BLaER1 (cell line): ENCODE measurements at regions not wholly inside any gene's neighbourhood (a gene's known extent, or its start where the extent isn't known, plus 50 kb on each side); places are given as distances from the start of the nearest gene placed in this dataset.

Source experiments
- H3K27ac ChIP-seq: shearing (Covaris generic); formaldehyde crosslinking; 2 replicates; pipeline ENCODE4 v1.8.1; 2022
- H3K27me3 ChIP-seq: shearing (Covaris generic); formaldehyde crosslinking; 2 replicates; pipeline ENCODE4 v1.8.1; 2022
- H3K36me3 ChIP-seq: shearing (Covaris generic); formaldehyde crosslinking; 2 replicates; pipeline ENCODE4 v1.8.1; 2022
- H3K4me1 ChIP-seq: shearing (Covaris generic); formaldehyde crosslinking; 2 replicates; pipeline ENCODE4 v1.8.1; 2022
- H3K4me2 ChIP-seq: shearing (Covaris generic); formaldehyde crosslinking; 2 replicates; pipeline ENCODE4 v1.8.1; 2022
- H3K4me3 ChIP-seq: shearing (Covaris generic); formaldehyde crosslinking; 2 replicates; pipeline ENCODE4 v1.8.1; 2022
- H3K9ac ChIP-seq: shearing (Covaris generic); formaldehyde crosslinking; 2 replicates; pipeline ENCODE4 v1.8.1; 2022
- H3K9me3 ChIP-seq: shearing (Covaris generic); formaldehyde crosslinking; 2 replicates; pipeline ENCODE4 v1.8.1; 2022
- H4K20me1 ChIP-seq: shearing (Covaris generic); formaldehyde crosslinking; 2 replicates; pipeline ENCODE4 v1.8.1; 2022
- Cebpa-rat ChIP-seq: shearing (Covaris generic); IDR thresholded peaks from 2 replicates; pipeline ENCODE4 v1.8.1; 2022

DNA sequence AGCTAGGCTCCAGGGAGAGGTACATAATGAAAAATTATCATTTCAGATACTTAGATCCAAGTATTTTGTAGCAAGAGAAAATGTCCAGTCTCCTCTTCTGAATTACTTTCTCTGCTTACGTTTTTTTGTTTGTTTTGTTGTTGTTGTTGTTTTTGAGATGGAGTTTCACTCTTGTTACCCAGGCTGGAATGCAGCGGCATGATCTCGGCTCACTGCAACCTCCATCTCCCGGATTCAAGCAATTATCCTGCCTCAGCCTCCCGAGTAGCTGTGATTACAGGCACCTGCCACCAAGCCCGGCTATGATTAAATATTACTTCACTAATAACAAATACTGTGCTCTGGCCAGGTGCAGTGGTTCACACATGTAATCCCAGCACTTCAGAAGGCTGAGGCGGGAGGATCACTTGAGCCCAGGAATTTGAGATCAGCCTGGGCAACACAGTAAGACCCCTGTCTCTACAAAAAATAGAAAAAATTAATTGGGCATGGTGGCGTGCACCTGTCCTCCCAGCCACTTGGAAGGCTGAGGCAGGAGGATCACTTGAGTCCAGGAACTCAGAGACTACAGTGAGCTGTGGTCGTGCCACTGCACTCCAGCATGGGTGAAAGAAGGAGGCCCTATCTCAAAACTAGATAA lies 155.0 kb upstream of the JARID2 start:
- no peaks in the 10 kb centered on the region for H4K20me1 ChIP-seq
- H3K9ac ChIP-seq = no peak overlapping the region
- H3K4me2 ChIP-seq = no peak overlapping the region
- no peaks in the 10 kb centered on the region for H3K27me3 ChIP-seq
- no peaks in the 10 kb centered on the region for H3K36me3 ChIP-seq
- H3K27ac ChIP-seq = no peak overlapping the region
- H3K9me3 ChIP-seq = no peaks in the 10 kb centered on the region
- H3K4me1 ChIP-seq = peaks cover 12% of the 10 kb centered on the region
- no peak for TF ChIP-seq Cebpa-rat
- no peak overlapping the region for H3K4me3 ChIP-seq

DNA sequence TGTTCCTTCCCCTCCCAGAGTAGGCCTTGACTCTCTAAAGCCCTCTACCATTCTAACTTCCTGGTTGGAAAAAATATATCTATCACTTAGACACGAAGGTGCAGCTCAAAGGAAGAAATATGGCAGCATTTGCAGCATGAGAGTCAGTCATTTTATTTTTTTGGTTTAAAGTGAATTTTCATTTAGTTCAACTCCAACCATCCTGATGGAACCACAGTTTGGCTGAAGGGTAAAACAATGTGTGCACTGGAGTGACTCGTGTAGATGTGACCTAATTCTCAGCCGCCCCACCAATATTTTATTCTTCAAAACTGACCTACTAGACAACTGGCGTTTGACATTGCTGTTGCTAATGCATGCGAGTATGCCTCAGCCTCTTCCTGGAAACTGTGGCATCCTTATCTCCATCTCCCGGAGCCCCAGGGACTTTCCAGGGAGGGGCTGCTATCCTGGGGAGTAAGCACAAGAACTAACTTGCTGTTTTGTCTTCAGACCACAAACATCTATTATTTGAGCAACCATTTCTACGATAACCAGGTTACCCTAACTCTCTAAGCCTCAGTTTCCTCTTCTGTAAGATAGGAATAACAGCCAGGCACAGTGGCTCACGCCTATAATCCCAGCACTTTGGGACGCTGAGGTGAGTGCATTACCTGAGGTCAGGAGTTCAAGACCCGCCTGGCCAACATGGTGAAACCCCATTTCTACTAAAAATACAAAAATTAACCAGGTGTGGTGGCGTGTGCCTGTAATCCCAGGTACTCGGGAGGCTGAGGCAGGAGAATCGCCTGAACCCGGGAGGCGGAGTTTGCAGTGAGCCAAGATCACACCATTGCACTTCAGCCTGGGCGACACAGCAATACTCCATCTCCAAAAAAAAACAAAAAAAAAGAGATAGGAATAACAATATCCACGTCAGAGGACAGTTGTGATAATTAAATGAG lies 148.7 kb upstream of the JARID2 start:
- no peak for TF ChIP-seq Cebpa-rat
- no peaks in the 10 kb centered on the region for H3K27me3 ChIP-seq
- H4K20me1 ChIP-seq = no peaks in the 10 kb centered on the region

DNA sequence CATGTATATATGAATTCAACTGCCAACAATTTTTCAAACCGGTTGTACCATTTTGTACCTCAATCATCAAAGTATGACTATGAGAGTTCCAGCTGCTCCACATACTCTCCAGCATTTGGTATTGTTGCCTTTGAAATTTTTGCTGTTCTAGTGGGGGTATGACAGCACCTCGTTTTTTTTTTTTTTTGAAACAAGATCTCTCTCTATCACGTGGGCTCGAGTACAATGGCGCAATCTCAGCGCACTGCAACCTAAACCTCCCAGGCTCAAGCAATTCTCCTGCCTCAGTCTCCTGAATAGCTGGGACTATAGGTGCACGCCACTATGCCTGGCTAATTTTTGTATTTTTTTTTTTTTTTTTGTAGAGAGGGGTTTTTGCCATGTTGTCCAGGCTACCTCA lies 144.7 kb upstream of the JARID2 start:
- H4K20me1 ChIP-seq = no peaks in the 10 kb centered on the region
- H3K36me3 ChIP-seq = no peaks in the 10 kb centered on the region
- no peak overlapping the region for H3K4me2 ChIP-seq
- H3K4me1 ChIP-seq = no peaks in the 10 kb centered on the region
- H3K27ac ChIP-seq = no peak overlapping the region
- no peak overlapping the region for H3K9ac ChIP-seq
- no peak overlapping the region for H3K4me3 ChIP-seq
- TF ChIP-seq Cebpa-rat = no peak
- no peaks in the 10 kb centered on the region for H3K27me3 ChIP-seq
- peaks cover 12% of the 10 kb centered on the region for H3K9me3 ChIP-seq

More for the DNA sequence above, 148.7 kb upstream of the JARID2 start:
- Histone ChIP-seq H3K4me3 (no peak overlapping the region), H3K9ac (no peak overlapping the region), H3K27ac (no peak overlapping the region), H3K4me2 (no peak overlapping the region), H3K9me3 (no peaks in the 10 kb centered on the region), H3K4me1 (no peaks in the 10 kb centered on the region), H3K36me3 (no peaks in the 10 kb centered on the region)

DNA sequence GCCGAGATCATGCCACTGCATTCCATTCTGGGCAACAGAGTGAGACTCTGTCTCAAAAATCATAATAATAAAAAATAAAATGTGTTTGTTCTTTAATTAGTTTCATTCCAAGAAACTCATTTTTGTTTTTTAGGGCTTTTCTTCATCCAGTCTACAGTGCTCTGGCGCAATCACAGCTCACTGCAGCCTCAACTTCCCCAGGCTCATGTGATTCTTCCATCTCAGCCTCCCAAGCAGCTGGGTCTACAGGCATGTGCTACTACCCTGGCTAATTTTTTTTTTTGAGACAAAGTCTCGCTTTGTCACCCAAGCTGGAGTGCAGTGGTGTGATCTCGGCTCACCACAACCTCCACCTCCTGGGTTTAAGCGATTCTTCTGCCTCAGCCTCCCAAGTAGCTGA lies 143.6 kb upstream of the JARID2 start:
- Histone ChIP-seq H4K20me1 (no peaks in the 10 kb centered on the region), H3K4me1 (peaks cover 9% of the 10 kb centered on the region), H3K4me3 (no peak overlapping the region), H3K27me3 (no peaks in the 10 kb centered on the region), H3K9me3 (peaks cover 18% of the 10 kb centered on the region), H3K9ac (no peak overlapping the region), H3K27ac (no peak overlapping the region), H3K4me2 (no peak overlapping the region), H3K36me3 (no peaks in the 10 kb centered on the region)
- TF ChIP-seq Cebpa-rat = no peak

DNA sequence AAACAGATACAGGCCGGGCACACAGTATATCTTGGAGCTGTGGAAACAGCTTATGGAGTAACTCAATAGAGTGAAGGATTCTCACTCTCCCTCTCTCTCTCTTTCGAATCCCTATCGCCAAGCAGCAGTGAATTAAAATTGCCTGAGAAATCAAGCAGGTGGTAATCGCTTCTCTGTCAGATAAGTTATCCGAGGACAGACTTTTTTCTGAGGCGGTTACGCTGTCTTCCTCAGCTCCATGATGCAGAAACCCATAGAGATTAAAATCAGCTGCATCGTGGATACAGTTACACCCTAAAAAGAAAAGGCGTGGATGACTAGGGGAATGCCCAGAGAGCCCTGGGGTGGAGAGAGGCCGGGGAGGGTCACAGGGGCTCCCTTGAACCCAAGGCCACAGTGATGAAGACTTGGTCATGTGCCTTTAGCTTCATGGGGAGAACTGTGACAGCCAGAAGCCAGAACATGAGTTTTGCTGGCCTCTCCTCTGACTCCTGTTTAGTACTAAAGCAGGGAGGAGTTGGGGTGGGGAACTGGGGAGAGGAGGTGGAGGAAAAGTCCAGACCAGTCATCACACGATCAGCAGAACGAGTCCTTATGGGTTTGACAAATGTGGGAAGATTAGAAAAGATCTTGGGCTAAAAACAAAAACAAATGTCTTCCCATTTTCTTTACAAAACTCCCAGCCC lies 138.8 kb upstream of the JARID2 start:
- no peaks in the 10 kb centered on the region for H3K27me3 ChIP-seq
- no peaks in the 10 kb centered on the region for H3K36me3 ChIP-seq
- H3K27ac ChIP-seq = peak overlapping the region; percentile 40; the same call in 1 of the 2 replicates
- peaks cover 24% of the 10 kb centered on the region for H3K4me1 ChIP-seq
- H3K9ac ChIP-seq = no peak overlapping the region
- H3K4me2 ChIP-seq = peak overlapping the region; percentile 52
- H3K4me3 ChIP-seq = no peak overlapping the region
- no peaks in the 10 kb centered on the region for H4K20me1 ChIP-seq
- TF ChIP-seq Cebpa-rat = no peak
- peaks cover 18% of the 10 kb centered on the region for H3K9me3 ChIP-seq

DNA sequence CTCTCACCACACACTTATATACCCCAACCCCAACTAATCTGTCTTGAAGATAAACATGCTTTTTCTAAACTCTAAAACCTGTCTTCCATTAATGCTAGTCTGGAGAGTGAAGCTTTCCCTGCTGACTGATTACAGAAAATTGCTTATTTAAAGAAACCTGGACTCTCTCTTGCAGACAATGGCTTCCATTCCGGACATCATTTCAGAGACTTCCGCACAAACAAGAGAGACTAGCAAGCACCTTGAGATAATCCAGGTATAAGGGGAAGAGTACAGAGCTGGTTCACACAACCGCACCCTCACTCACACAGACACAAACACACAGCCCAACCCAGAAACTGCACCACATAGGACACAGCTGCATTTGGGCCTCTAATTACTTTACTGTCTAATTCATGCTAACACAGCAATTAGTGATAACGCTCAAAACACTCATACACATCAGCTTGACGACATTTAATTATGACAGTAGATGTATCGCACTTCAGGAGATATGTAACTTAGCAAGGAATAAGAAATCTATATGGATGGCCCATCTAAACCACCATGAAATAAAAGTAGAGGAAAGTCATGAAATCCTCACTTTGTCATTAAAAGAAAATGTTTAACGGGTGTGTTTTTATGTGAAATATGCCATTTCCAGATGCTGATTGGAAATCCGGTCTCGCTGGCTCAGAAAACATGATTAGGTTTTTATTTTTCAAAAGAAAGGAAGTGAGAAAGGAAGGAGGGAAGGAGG lies 138.1 kb upstream of the JARID2 start:
- Histone ChIP-seq H3K27me3 (no peaks in the 10 kb centered on the region), H3K4me1 (peaks cover 24% of the 10 kb centered on the region), H4K20me1 (no peaks in the 10 kb centered on the region), H3K9ac (no peak overlapping the region), H3K4me3 (no peak overlapping the region), H3K36me3 (no peaks in the 10 kb centered on the region), H3K4me2 (peak overlapping the region; percentile 52), H3K9me3 (peaks cover 18% of the 10 kb centered on the region), H3K27ac (peak overlapping the region; percentile 40; the same call in 1 of the 2 replicates)
- TF ChIP-seq Cebpa-rat = no peak

DNA sequence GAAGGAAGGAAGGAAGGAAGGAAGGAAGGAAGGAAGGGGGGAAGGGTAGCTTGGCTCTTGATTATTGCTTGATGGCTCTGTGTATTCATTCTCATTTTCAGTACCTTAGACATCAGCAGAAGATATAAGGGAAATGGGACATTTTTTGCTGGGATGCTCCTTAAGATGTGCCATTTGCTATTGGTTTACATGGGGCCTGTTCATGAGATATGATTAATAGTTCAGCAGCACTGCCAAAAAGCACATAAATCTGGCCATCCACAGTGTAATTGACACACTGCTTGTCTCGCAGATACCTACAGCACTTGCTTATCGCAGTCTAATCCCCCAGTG lies 137.5 kb upstream of the JARID2 start:
- peak overlapping the region; percentile 12; the same call in 1 of the 2 replicates for H3K4me2 ChIP-seq
- TF ChIP-seq Cebpa-rat = no peak
- no peaks in the 10 kb centered on the region for H3K27me3 ChIP-seq
- peaks cover 18% of the 10 kb centered on the region for H3K9me3 ChIP-seq
- no peak overlapping the region for H3K4me3 ChIP-seq
- no peaks in the 10 kb centered on the region for H3K36me3 ChIP-seq
- no peak overlapping the region for H3K27ac ChIP-seq
- no peaks in the 10 kb centered on the region for H4K20me1 ChIP-seq
- no peak overlapping the region for H3K9ac ChIP-seq
- H3K4me1 ChIP-seq = peaks cover 24% of the 10 kb centered on the region

DNA sequence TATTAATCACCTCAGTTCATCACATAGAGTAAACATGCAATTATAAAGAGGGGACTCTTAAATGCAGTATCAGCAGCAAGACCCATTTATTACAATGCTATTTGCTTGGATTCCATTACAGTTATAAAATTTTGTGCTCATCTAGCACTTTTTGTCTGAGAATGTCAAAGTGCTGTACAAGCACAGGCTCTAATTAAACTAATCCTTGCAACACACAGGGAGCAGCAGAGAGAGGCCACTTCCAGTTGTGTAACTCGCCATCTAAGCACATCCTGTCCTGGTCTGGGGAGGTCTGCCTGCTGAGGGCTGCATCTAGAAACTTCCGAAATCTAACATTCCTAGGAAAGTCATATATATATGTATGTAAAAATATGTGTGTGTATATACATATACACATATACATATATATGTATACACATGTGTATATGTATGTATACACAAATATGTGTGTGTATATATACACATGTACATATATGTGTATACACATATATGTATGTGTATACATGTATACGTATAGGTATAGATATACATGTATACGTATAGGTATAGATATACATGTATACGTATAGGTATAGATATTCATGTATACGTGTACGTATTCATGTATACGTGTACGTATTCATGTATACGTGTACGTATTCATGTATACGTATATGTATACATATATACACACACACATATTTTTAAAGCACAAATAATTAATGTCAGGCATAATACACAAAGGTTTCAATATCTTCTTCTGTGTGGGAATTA lies 136.4 kb upstream of the JARID2 start:
- H3K9me3 ChIP-seq = peaks cover 18% of the 10 kb centered on the region
- TF ChIP-seq Cebpa-rat = no peak
- H3K27ac ChIP-seq = no peak overlapping the region

More for the DNA sequence above, 136.4 kb upstream of the JARID2 start:
- Histone ChIP-seq H3K4me3 (no peak overlapping the region), H4K20me1 (no peaks in the 10 kb centered on the region), H3K27me3 (no peaks in the 10 kb centered on the region), H3K36me3 (no peaks in the 10 kb centered on the region), H3K4me2 (no peak overlapping the region), H3K4me1 (peaks cover 24% of the 10 kb centered on the region), H3K9ac (no peak overlapping the region)
